ENCODE measurements at regions not wholly inside any gene's neighbourhood (a gene's known extent, or its start where the extent isn't known, plus 50 kb on each side); places are given as distances from the start of the nearest gene placed in this dataset.
A peak's percentile ranks its signal among the peaks of the same experiment; 100 is the strongest.

GRCh38 chr14:98136012-98136789, 1135.8 kb downstream of the BCL11B start:
- H3K27ac ChIP-seq (ENCODE audit: low read depth in 1 of 2, low read length in 1 of 2), result no peak overlapping the region
- peaks cover 0 to 2% (median 2%) of the 10 kb centered on the region in 5 donors for H3K4me1 ChIP-seq (ENCODE audit: control insufficient read depth in 5 of 5, insufficient read depth in 5 of 5, low read length in 5 of 5)
- no peaks in the 10 kb centered on the region for H3K36me3 ChIP-seq (ENCODE audit: control insufficient read depth in 4 of 4, insufficient read depth in 4 of 4, low read length in 4 of 4)
- no peak for DNase-seq
- no peaks in the 10 kb centered on the region for H3K9me3 ChIP-seq (ENCODE audit: control insufficient read depth in 4 of 4, insufficient read depth in 3 of 4, low read length in 3 of 4)
- no peak overlapping the region for H3K4me3 ChIP-seq
- peaks cover 4 to 19% (median 7%) of the 10 kb centered on the region in 3 donors for H3K27me3 ChIP-seq (ENCODE audit: control insufficient read depth in 3 of 3, insufficient read depth in 3 of 3, low read length in 2 of 3)
- no peak for TF ChIP-seq CTCF (IDR thresholded peaks at IDR 0.05; ENCODE audit: control extremely low read depth, extremely low read depth)
- no peak overlapping the region for H3K9ac ChIP-seq (ENCODE audit: insufficient read depth in 1 of 2, low read length in 2 of 2)
- WGBS, 2 donors, result 63 to 65% methylated on average over 9 of the region's 9 CpGs
- ATAC-seq (ENCODE audit: insufficient read depth, low FRiP score), result no peak

- peak in 2 of 3 donors; percentile 48 to 56 for DNase-seq
- Histone ChIP-seq H3K4me3 (no peak overlapping the region), H3K27me3 (ENCODE audit: control insufficient read depth in 3 of 3, insufficient read depth in 3 of 3, low read length in 2 of 3) (peaks cover 2 to 19% (median 7%) of the 10 kb centered on the region in 3 donors), H3K9me3 (ENCODE audit: control insufficient read depth in 4 of 4, insufficient read depth in 3 of 4, low read length in 3 of 4) (no peaks in the 10 kb centered on the region), H3K4me1 (ENCODE audit: control insufficient read depth in 5 of 5, insufficient read depth in 5 of 5, low read length in 5 of 5) (peaks cover 0 to 2% (median 0%) of the 10 kb centered on the region in 5 donors), H3K9ac (ENCODE audit: insufficient read depth in 1 of 2, low read length in 2 of 2) (no peak overlapping the region), H3K36me3 (ENCODE audit: control insufficient read depth in 4 of 4, insufficient read depth in 4 of 4, low read length in 4 of 4) (no peaks in the 10 kb centered on the region), H3K27ac (ENCODE audit: low read depth in 1 of 2, low read length in 1 of 2) (no peak overlapping the region)
- no peak for TF ChIP-seq CTCF (IDR thresholded peaks at IDR 0.05; ENCODE audit: control extremely low read depth, extremely low read depth)
- 15 to 18% methylated on average over 13 of the region's 13 CpGs for WGBS, 2 donors
- no peak for ATAC-seq (ENCODE audit: insufficient read depth, low FRiP score)
These were observed 1134.6 kb downstream of the BCL11B start for GRCh38 chr14:98137131-98138025.

GRCh38 chr14:98138666-98139065, 1133.3 kb downstream of the BCL11B start:
- no peak overlapping the region for H3K4me3 ChIP-seq
- H3K27me3 ChIP-seq (ENCODE audit: control insufficient read depth in 3 of 3, insufficient read depth in 3 of 3, low read length in 2 of 3), result peaks cover 0 to 19% (median 7%) of the 10 kb centered on the region in 3 donors
- peak; percentile 12 for TF ChIP-seq CTCF (IDR thresholded peaks at IDR 0.05; ENCODE audit: control extremely low read depth, extremely low read depth)
- H3K9me3 ChIP-seq (ENCODE audit: control insufficient read depth in 4 of 4, insufficient read depth in 3 of 4, low read length in 3 of 4), result no peaks in the 10 kb centered on the region
- no peaks in the 10 kb centered on the region for H3K36me3 ChIP-seq (ENCODE audit: control insufficient read depth in 4 of 4, insufficient read depth in 4 of 4, low read length in 4 of 4)
- H3K9ac ChIP-seq (ENCODE audit: insufficient read depth in 1 of 2, low read length in 2 of 2), result no peak overlapping the region
- WGBS, 2 donors, result 2 to 7% methylated on average over 6 of the region's 6 CpGs
- peaks cover 0 to 2% (median 0%) of the 10 kb centered on the region in 5 donors for H3K4me1 ChIP-seq (ENCODE audit: control insufficient read depth in 5 of 5, insufficient read depth in 5 of 5, low read length in 5 of 5)
- ATAC-seq (ENCODE audit: insufficient read depth, low FRiP score) (peak; percentile 43), DNase-seq (peak; percentile 24 to 50 (median 39))
- H3K27ac ChIP-seq (ENCODE audit: low read depth in 1 of 2, low read length in 1 of 2), result no peak overlapping the region

Measured in lung (tissue), 11 donors.